Ectodermal cell (in vitro differentiated cells): ENCODE measurements at regions not wholly inside any gene's neighbourhood (a gene's known extent, or its start where the extent isn't known, plus 50 kb on each side); places are given as distances from the start of the nearest gene placed in this dataset.
"Not testable (repeated sequence)": the region's sequence is repeated elsewhere in the genome, so short reads cannot be mapped to it uniquely, and the experiment has no call there.

ENCODE experiments used
- H3K27ac ChIP-seq: 2 replicates; pipeline ENCODE4 v1.7.0; 2013; ENCODE audit warnings: mild to moderate bottlenecking, low read depth, low read length; ENCODE audit not compliant: insufficient read depth, poor library complexity, severe bottlenecking
- H3K27me3 ChIP-seq: 2 replicates; pipeline ENCODE4 v1.7.0; 2013; ENCODE audit warnings: mild to moderate bottlenecking, low read length; ENCODE audit not compliant: insufficient read depth, control insufficient read depth, poor library complexity, severe bottlenecking
- H3K36me3 ChIP-seq: one replicate; pipeline ENCODE4 v1.7.0; 2013; ENCODE audit warnings: low read length; ENCODE audit not compliant: control insufficient read depth, insufficient read depth
- H3K4me1 ChIP-seq: one replicate; pipeline ENCODE4 v1.7.0; 2013; ENCODE audit warnings: low read length; ENCODE audit not compliant: control insufficient read depth, insufficient read depth
- H3K4me3 ChIP-seq: 2 replicates; pipeline ENCODE4 v1.7.0; 2013; ENCODE audit warnings: low read depth, low read length, control low read depth; ENCODE audit not compliant: insufficient read depth
- H3K9me3 ChIP-seq: 2 replicates; pipeline ENCODE4 v1.7.0; 2013; ENCODE audit warnings: mild to moderate bottlenecking, low read length, moderate library complexity; ENCODE audit not compliant: control insufficient read depth
- WGBS, 2 experiments: methylation state at CpG; one replicate each; pipeline ENCODE4 v1.1.7; 2013; ENCODE audit warnings: missing lambda C conversion rate in 2 of 2; 5-methylcytosine and 5-hydroxymethylcytosine counted together

- Histone ChIP-seq H3K4me1 (no peaks in the 10 kb centered on the region), H3K4me3 (no peak overlapping the region), H3K9me3 (no peaks in the 10 kb centered on the region), H3K36me3 (no peaks in the 10 kb centered on the region), H3K27ac (no peak overlapping the region), H3K27me3 (no peaks in the 10 kb centered on the region)
Measured at GRCh38 chr2:83378921-83379320, 1080.2 kb downstream of the SUCLG1 start.

- Histone ChIP-seq H3K27me3 (no peaks in the 10 kb centered on the region), H3K36me3 (no peaks in the 10 kb centered on the region), H3K27ac (no peak overlapping the region), H3K4me1 (no peaks in the 10 kb centered on the region), H3K9me3 (no peaks in the 10 kb centered on the region), H3K4me3 (no peak overlapping the region)
- WGBS, 2 experiments: 87 to 92% methylated on average over 1 to 2 of the region's 2 CpGs
Measured at GRCh38 chr2:83376731-83377130, 1082.3 kb downstream of the SUCLG1 start.

GRCh38 chr2:83370419-83370762 lies 1088.7 kb downstream of the SUCLG1 start:
- WGBS, 2 experiments: 95 to 98% methylated on average over 2 of the region's 2 CpGs
- Histone ChIP-seq H3K9me3 (no peaks in the 10 kb centered on the region), H3K27ac (no peak overlapping the region), H3K4me1 (no peaks in the 10 kb centered on the region), H3K4me3 (no peak overlapping the region), H3K36me3 (no peaks in the 10 kb centered on the region), H3K27me3 (no peaks in the 10 kb centered on the region)

GRCh38 chr2:83369601-83370418 lies 1089.3 kb downstream of the SUCLG1 start:
- WGBS, 2 experiments: 88 to 97% methylated on average over 3 to 5 of the region's 6 CpGs
- Histone ChIP-seq H3K9me3 (no peaks in the 10 kb centered on the region), H3K27ac (no peak overlapping the region), H3K27me3 (no peaks in the 10 kb centered on the region), H3K4me1 (no peaks in the 10 kb centered on the region), H3K36me3 (no peaks in the 10 kb centered on the region), H3K4me3 (no peak overlapping the region)

- H3K4me3 ChIP-seq: no peak overlapping the region
- no peaks in the 10 kb centered on the region for H3K27me3 ChIP-seq
- 94 to 100% methylated on average over 3 of the region's 3 CpGs for WGBS, 2 experiments
- no peak overlapping the region for H3K27ac ChIP-seq
- H3K9me3 ChIP-seq: no peaks in the 10 kb centered on the region
- no peaks in the 10 kb centered on the region for H3K36me3 ChIP-seq
- H3K4me1 ChIP-seq: no peaks in the 10 kb centered on the region
Measured at GRCh38 chr2:83368916-83369315, 1090.2 kb downstream of the SUCLG1 start.

GRCh38 chr2:83368461-83368860 lies 1090.6 kb downstream of the SUCLG1 start:
- 90% methylated on average over 2 of the region's 2 CpGs; no CpG with 5 or more reads in 1 of the 2 experiments for WGBS, 2 experiments
- H3K27ac ChIP-seq: no peak overlapping the region

GRCh38 chr2:83365476-83365875 lies 1093.6 kb downstream of the SUCLG1 start:
- Histone ChIP-seq H3K36me3 (no peaks in the 10 kb centered on the region), H3K4me3 (no peak overlapping the region), H3K27ac (no peak overlapping the region), H3K9me3 (no peaks in the 10 kb centered on the region), H3K27me3 (no peaks in the 10 kb centered on the region), H3K4me1 (no peaks in the 10 kb centered on the region)

More at GRCh38 chr2:83368461-83368860, 1090.6 kb downstream of the SUCLG1 start:
- H3K27me3 ChIP-seq: no peaks in the 10 kb centered on the region
- H3K9me3 ChIP-seq: no peaks in the 10 kb centered on the region
- no peaks in the 10 kb centered on the region for H3K36me3 ChIP-seq
- H3K4me3 ChIP-seq: no peak overlapping the region
- H3K4me1 ChIP-seq: no peaks in the 10 kb centered on the region

- Histone ChIP-seq H3K27me3 (no peaks in the 10 kb centered on the region), H3K4me1 (no peaks in the 10 kb centered on the region), H3K36me3 (no peaks in the 10 kb centered on the region), H3K27ac (no peak overlapping the region), H3K9me3 (no peaks in the 10 kb centered on the region), H3K4me3 (no peak overlapping the region)
- WGBS, 2 experiments: 86 to 94% methylated on average over 1 to 2 of the region's 2 CpGs
Measured at GRCh38 chr2:83364264-83364663, 1094.8 kb downstream of the SUCLG1 start.

- not testable (repeated sequence) for H3K27me3 ChIP-seq, H3K4me1 ChIP-seq, H3K36me3 ChIP-seq, H3K9me3 ChIP-seq, H3K27ac ChIP-seq, H3K4me3 ChIP-seq
Measured at GRCh38 chr2:83363138-83363537, 1095.9 kb downstream of the SUCLG1 start.

GRCh38 chr2:83359336-83359735 lies 1099.7 kb downstream of the SUCLG1 start:
- Histone ChIP-seq H3K27ac (no peak overlapping the region), H3K4me3 (no peak overlapping the region), H3K9me3 (no peaks in the 10 kb centered on the region), H3K36me3 (no peaks in the 10 kb centered on the region), H3K27me3 (no peaks in the 10 kb centered on the region), H3K4me1 (no peaks in the 10 kb centered on the region)
- WGBS, 2 experiments: 78 to 80% methylated on average over 1 of the region's 3 CpGs
